Esophagus squamous epithelium (tissue), 4 donors: ENCODE measurements at regions not wholly inside any gene's neighbourhood (a gene's known extent, or its start where the extent isn't known, plus 50 kb on each side); places are given as distances from the start of the nearest gene placed in this dataset.

ENCODE experiments used
- POLR2A ChIP-seq, 4 donors: fragments of 450-650 bp; IDR thresholded peaks; one replicate each; pipeline ENCODE4 v1.6.1; 2017; ENCODE audit warnings: antibody characterized with exemption in 4 of 4, mild to moderate bottlenecking in 4 of 4, moderate library complexity in 3 of 4
- TF ChIP-seq, protein P1 (sequence below), 6 experiments: fragments of 450-650 bp in 4 of 6; fragments of 200-600 bp in 2 of 6; sonication (generic) in 2 of 6; IDR thresholded peaks; one replicate each; pipeline ENCODE4 v1.5.1; 2016 to 2019; ENCODE audit warnings: antibody characterized with exemption in 6 of 6, mild to moderate bottlenecking in 4 of 6, moderate library complexity in 4 of 6

DNA sequence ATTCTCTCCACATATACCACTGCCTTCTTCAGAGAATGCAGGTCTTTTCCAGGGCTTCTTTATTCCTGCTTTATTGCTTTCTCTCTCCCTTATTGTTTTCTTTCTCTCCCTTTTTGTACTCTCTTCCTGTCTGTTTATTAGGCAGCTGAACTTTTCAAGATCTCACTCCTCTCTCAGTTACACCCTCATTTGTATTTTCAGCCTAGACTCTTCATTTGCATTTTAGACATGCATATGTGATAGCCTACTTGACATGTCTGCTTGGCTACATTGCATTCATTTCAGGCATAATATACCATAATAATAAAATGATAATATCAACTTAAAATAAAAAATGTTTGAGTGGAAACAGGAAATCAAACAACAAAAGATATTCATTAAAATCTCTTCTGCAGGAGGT lies 377.9 kb upstream of the TNC start:
- TF ChIP-seq POLR2A (IDR thresholded peaks at IDR 0.05): no peak
- TF ChIP-seq, protein P1, sequence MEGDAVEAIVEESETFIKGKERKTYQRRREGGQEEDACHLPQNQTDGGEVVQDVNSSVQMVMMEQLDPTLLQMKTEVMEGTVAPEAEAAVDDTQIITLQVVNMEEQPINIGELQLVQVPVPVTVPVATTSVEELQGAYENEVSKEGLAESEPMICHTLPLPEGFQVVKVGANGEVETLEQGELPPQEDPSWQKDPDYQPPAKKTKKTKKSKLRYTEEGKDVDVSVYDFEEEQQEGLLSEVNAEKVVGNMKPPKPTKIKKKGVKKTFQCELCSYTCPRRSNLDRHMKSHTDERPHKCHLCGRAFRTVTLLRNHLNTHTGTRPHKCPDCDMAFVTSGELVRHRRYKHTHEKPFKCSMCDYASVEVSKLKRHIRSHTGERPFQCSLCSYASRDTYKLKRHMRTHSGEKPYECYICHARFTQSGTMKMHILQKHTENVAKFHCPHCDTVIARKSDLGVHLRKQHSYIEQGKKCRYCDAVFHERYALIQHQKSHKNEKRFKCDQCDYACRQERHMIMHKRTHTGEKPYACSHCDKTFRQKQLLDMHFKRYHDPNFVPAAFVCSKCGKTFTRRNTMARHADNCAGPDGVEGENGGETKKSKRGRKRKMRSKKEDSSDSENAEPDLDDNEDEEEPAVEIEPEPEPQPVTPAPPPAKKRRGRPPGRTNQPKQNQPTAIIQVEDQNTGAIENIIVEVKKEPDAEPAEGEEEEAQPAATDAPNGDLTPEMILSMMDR (IDR thresholded peaks at IDR 0.05): no peak
